ENCODE measurements at regions not wholly inside any gene's neighbourhood (a gene's known extent, or its start where the extent isn't known, plus 50 kb on each side); places are given as distances from the start of the nearest gene placed in this dataset.
"Not testable (repeated sequence)": the region's sequence is repeated elsewhere in the genome, so short reads cannot be mapped to it uniquely, and the experiment has no call there.

GRCh38 chr4:49514171-49514699 is 528.2 kb downstream of the CWH43 start:
- TF ChIP-seq EP300, CTCF, POLR2A, POLR2AphosphoS5 (IDR thresholded peaks at IDR 0.05): not testable (repeated sequence)
